ENCODE measurements at regions not wholly inside any gene's neighbourhood (a gene's known extent, or its start where the extent isn't known, plus 50 kb on each side); places are given as distances from the start of the nearest gene placed in this dataset.

DNA sequence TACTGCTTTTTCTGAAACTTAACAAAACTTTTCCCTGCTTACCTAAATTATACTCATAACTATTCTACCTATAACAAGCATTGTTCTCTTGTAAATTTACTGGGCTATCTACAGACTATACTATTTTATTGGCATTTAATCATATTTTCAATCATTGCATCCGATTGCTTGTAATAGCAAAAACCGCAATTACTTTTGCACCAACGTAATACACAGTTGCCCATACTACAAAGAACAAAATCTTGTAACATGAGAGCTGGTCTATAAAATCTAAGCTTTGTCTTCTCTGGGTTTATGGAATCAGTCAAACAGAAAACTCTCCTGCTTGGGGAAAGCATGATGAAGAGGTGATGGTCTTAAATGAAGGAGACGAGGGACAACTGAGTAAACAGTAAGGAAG lies 463.4 kb upstream of the ST6GAL2 start:
- H3K36me3 ChIP-seq (replicated peaks in 1 of 2; ENCODE audit: insufficient read depth in 1 of 2, low read depth in 2 of 2): no peaks in the 10 kb centered on the region
- WGBS, 2 donors: 65 to 74% methylated on average over 4 of the region's 4 CpGs
- H3K4me1 ChIP-seq: no peaks in the 10 kb centered on the region
- no peaks in the 10 kb centered on the region for H3K9me3 ChIP-seq
- TF ChIP-seq POLR2A (IDR thresholded peaks at IDR 0.05): no peak
- TF ChIP-seq, protein P1, sequence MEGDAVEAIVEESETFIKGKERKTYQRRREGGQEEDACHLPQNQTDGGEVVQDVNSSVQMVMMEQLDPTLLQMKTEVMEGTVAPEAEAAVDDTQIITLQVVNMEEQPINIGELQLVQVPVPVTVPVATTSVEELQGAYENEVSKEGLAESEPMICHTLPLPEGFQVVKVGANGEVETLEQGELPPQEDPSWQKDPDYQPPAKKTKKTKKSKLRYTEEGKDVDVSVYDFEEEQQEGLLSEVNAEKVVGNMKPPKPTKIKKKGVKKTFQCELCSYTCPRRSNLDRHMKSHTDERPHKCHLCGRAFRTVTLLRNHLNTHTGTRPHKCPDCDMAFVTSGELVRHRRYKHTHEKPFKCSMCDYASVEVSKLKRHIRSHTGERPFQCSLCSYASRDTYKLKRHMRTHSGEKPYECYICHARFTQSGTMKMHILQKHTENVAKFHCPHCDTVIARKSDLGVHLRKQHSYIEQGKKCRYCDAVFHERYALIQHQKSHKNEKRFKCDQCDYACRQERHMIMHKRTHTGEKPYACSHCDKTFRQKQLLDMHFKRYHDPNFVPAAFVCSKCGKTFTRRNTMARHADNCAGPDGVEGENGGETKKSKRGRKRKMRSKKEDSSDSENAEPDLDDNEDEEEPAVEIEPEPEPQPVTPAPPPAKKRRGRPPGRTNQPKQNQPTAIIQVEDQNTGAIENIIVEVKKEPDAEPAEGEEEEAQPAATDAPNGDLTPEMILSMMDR (IDR thresholded peaks at IDR 0.05): no peak
- no peak overlapping the region for H3K27ac ChIP-seq
- ATAC-seq: no peak
- no peak for DNase-seq
- H3K4me3 ChIP-seq: no peak overlapping the region
- intact Hi-C loops (cut with DNase I): no loop called here
- H3K27me3 ChIP-seq: no peaks in the 10 kb centered on the region

DNA sequence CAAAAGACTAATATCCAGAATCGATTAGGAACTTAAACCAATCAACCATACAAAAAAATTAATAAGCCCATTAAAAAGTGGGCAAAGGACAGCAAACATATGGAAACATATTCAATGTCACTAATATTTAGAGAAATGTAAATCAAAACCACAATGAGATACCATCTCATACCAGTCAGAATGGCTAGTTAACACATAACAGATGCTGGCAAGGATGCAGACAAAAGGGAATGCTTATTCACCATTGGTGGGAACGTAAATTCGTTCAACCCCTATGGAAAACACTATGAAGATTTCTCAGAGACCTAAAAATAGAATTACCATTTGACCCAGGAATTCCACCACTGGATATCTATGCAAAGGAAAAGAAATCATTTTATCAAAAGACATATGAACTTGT lies 468.2 kb upstream of the ST6GAL2 start:
- no peak for ATAC-seq
- intact Hi-C loops (cut with DNase I): no loop called here

DNA sequence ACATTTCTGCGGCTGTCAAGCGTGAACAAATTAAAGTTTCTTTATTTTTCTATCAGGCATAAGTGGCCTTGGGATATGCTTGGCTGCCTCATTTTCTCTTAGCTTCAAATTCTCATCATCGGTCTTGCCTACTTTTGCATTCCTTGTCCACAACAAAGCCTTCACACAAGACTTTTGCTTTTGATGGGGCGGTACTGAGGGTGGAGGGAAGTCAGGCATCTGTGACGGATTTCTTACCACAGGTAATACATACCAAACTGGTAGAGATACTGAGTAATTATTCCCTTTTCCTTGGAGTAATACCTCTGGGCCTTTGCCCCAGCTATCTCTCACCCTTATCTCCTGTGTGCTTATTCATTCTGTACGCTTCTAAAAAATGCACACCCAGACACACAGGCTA lies 468.3 kb upstream of the RGPD4 start:
- ATAC-seq (no peak), DNase-seq (no peak)
- 56 to 58% methylated on average over 6 of the region's 6 CpGs for WGBS, 2 donors
- Histone ChIP-seq H3K27ac (no peak overlapping the region), H3K4me3 (no peak overlapping the region), H3K27me3 (no peaks in the 10 kb centered on the region), H3K36me3 (replicated peaks in 1 of 2; ENCODE audit: insufficient read depth in 1 of 2, low read depth in 2 of 2) (no peaks in the 10 kb centered on the region), H3K4me1 (no peaks in the 10 kb centered on the region), H3K9me3 (no peaks in the 10 kb centered on the region)
- intact Hi-C loops (cut with DNase I): no loop called here
- TF ChIP-seq POLR2A (IDR thresholded peaks at IDR 0.05): no peak
- TF ChIP-seq, protein P1 (IDR thresholded peaks at IDR 0.05): no peak

More for the DNA sequence above, 468.2 kb upstream of the ST6GAL2 start:
- TF ChIP-seq, protein P1 (IDR thresholded peaks at IDR 0.05): no peak
- TF ChIP-seq POLR2A (IDR thresholded peaks at IDR 0.05): no peak
- Histone ChIP-seq H3K27me3 (no peaks in the 10 kb centered on the region), H3K9me3 (no peaks in the 10 kb centered on the region), H3K4me1 (no peaks in the 10 kb centered on the region), H3K4me3 (no peak overlapping the region), H3K27ac (no peak overlapping the region), H3K36me3 (replicated peaks in 1 of 2; ENCODE audit: insufficient read depth in 1 of 2, low read depth in 2 of 2) (no peaks in the 10 kb centered on the region)
- DNase-seq: no peak
- 50 to 61% methylated on average over 3 of the region's 3 CpGs for WGBS, 2 donors

DNA sequence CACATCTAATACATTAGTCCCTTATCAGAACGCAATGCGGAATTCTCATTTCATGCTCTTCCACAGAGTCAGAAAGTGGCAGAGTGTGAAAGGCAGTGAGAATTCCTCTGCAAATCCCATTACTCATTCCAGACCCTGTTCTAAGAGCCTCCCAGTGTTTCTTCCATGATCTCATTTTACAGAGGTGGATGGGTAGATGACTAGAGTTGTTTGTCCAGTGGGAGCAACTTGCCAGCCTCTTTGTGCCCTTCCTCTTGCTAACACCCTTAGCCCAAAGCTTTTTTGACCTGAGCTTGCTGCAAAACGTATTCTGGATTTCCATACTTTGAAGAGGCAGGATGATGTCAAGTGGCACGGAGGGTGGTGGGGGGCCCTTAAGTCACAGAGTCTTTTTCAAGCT lies 467.7 kb upstream of the RGPD4 start:
- no peaks in the 10 kb centered on the region for H3K4me1 ChIP-seq
- H3K27ac ChIP-seq: no peak overlapping the region
- no peaks in the 10 kb centered on the region for H3K36me3 ChIP-seq (replicated peaks in 1 of 2; ENCODE audit: insufficient read depth in 1 of 2, low read depth in 2 of 2)
- H3K27me3 ChIP-seq: no peaks in the 10 kb centered on the region
- DNase-seq (no peak), ATAC-seq (no peak)
- no peak overlapping the region for H3K4me3 ChIP-seq
- no peaks in the 10 kb centered on the region for H3K9me3 ChIP-seq
- TF ChIP-seq, protein P1 (IDR thresholded peaks at IDR 0.05): no peak
- no peak for TF ChIP-seq POLR2A (IDR thresholded peaks at IDR 0.05)
- WGBS, 2 donors: 64 to 66% methylated on average over 4 of the region's 4 CpGs
- intact Hi-C loops (cut with DNase I): no loop called here

DNA sequence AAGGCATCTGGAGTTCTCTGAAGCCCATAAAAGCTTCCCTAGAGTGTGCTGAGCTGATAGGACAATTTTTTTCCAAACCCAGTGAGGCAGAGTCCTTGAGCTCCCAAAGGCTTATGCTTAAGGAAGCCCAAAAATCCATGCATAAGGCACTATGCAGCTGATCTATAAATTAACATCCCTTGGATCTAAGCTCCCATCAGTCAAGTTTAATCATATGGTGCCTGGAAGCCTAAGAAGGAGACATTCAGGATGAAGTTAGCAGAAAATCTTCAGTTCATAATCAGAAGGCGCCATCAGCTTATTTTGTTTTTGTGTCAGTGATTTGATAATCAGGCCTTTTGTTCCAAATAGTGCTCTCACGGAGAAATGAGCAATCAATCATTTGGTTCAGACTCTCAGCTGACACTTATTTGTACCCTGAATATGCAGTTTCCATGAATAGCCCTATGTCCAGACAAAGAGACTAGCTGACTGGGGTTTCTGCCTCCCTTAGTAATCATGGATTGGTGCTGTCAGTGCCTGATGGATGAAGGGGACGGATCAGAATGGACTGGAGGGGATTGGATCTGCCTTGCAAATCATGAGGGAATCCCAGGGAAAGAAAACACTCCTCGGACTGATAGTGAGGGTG lies 464.8 kb upstream of the RGPD4 start:
- H3K27me3 ChIP-seq: no peaks in the 10 kb centered on the region
- no peak overlapping the region for H3K27ac ChIP-seq
- no peak overlapping the region for H3K4me3 ChIP-seq
- intact Hi-C loops (cut with DNase I): no loop called here
- H3K4me1 ChIP-seq: no peaks in the 10 kb centered on the region
- WGBS, 2 donors: 29 to 40% methylated on average over 4 of the region's 4 CpGs
- no peaks in the 10 kb centered on the region for H3K36me3 ChIP-seq (replicated peaks in 1 of 2; ENCODE audit: insufficient read depth in 1 of 2, low read depth in 2 of 2)
- TF ChIP-seq, protein P1 (IDR thresholded peaks at IDR 0.05): no peak
- TF ChIP-seq POLR2A (IDR thresholded peaks at IDR 0.05): no peak
- no peaks in the 10 kb centered on the region for H3K9me3 ChIP-seq
- ATAC-seq (no peak), DNase-seq (no peak)
